K562 (cell line): ENCODE measurements at regions not wholly inside any gene's neighbourhood (a gene's known extent, or its start where the extent isn't known, plus 50 kb on each side); places are given as distances from the start of the nearest gene placed in this dataset.

Experiments used
- ATAC-seq: fragments of 200-7000 bp; cut with Tn5 transposase; 3 replicates; pipeline ENCODE4 v1.9.1; 2020; ENCODE audit warnings: moderate library complexity
- BruUV-seq: library from RNA; stranded (reverse); fragments of 400-500 nt; replicated peaks from 2 replicates; lab custom pipeline; 2021; lab: Mats Ljungman, UMichigan
- CTCF ChIA-PET: fragments of 300-600 bp; formaldehyde crosslinking; extraction: SDS; loops from one replicate; lab custom pipeline; 2021; ENCODE audit warnings: low intra/inter-chr PET ratio; lab: Yijun Ruan, JAX
- POLR2A ChIA-PET: fragments of 300-600, 350-650 bp; sonication (Branson Sonifier 250); formaldehyde crosslinking; extraction: SDS; loops from one replicate; lab custom pipeline; 2021; ENCODE audit warnings: antibody characterized with exemption, inconsistent platforms; lab: Yijun Ruan, JAX
- DNase-seq, 4 experiments: peaks; one replicate each; pipeline versions ENCODE4 v3.0.0 to v3.0.0-alpha.2; 2011 to 2018; ENCODE audit warnings: low spot score in 3 of 4, mixed read lengths in 3 of 4; ENCODE audit errors: extremely low read depth in 1 of 4
- FAIRE-seq: peaks from 2 replicates; lab custom pipeline; 2011; peaks lifted over from hg19 to GRCh38; lab: Jason Lieb, UNC
- H2AFZ ChIP-seq: 2 replicates; pipeline ENCODE4 v1.6.0; 2011; ENCODE audit warnings: low read depth, low read length, control low read depth, inconsistent platforms
- H3K27ac ChIP-seq: fragments of 200-600 bp; 3 replicates; pipeline ENCODE4 v1.8.0; 2011; ENCODE audit warnings: low read depth, mild to moderate bottlenecking, control low read depth, inconsistent platforms, low read length, moderate library complexity, mixed read lengths; ENCODE audit errors: extremely low read depth
- H3K27me3 ChIP-seq, 2 experiments: fragments of 300-600 bp in 1 of 2; 2 replicates in 1 of 2; 3 replicates in 1 of 2; pipeline versions ENCODE4 v1.6.0 to v1.8.0; 2011; ENCODE audit warnings: inconsistent platforms in 2 of 2, low read length in 2 of 2, mild to moderate bottlenecking in 1 of 2, mixed read lengths in 1 of 2, moderate library complexity in 1 of 2; ENCODE audit not compliant: control insufficient read depth in 2 of 2, insufficient read depth in 2 of 2
- H3K36me3 ChIP-seq: fragments of 300-600 bp; 3 replicates; pipeline ENCODE4 v1.8.0; 2011; ENCODE audit warnings: mild to moderate bottlenecking, low read length, inconsistent platforms; ENCODE audit not compliant: control insufficient read depth, insufficient read depth
- H3K4me1 ChIP-seq, 2 experiments: fragments of 200-600 bp in 1 of 2; replicated peaks in 1 of 2; 2 replicates in 1 of 2; 3 replicates in 1 of 2; pipeline versions ENCODE4 v1.5.1 to v1.8.0; 2011; ENCODE audit warnings: inconsistent platforms in 2 of 2, low read length in 2 of 2, mild to moderate bottlenecking in 1 of 2, mixed read lengths in 1 of 2, moderate library complexity in 1 of 2; ENCODE audit not compliant: control insufficient read depth in 2 of 2, insufficient read depth in 2 of 2
- H3K4me2 ChIP-seq: 2 replicates; pipeline ENCODE4 v1.6.1; 2011; ENCODE audit warnings: low read length, control low read depth, inconsistent platforms, mixed read lengths; ENCODE audit not compliant: insufficient read depth
- H3K4me3 ChIP-seq: fragments of 200-600 bp; sonication (generic), shearing (Covaris generic); 2 replicates; pipeline ENCODE4 v1.5.1; 2016; ENCODE audit warnings: control low read depth, inconsistent platforms
- H3K79me2 ChIP-seq: fragments of 200-600 bp; 3 replicates; pipeline ENCODE4 v1.8.0; 2011; ENCODE audit warnings: low read length, inconsistent platforms; ENCODE audit not compliant: control insufficient read depth, insufficient read depth
- H3K9ac ChIP-seq, 2 experiments: 2 replicates each; pipeline versions ENCODE4 v1.6.0 to v1.6.1; 2011; ENCODE audit warnings: low read depth in 2 of 2, low read length in 2 of 2, control low read depth in 1 of 2, inconsistent platforms in 1 of 2, mild to moderate bottlenecking in 1 of 2, mixed read lengths in 1 of 2; ENCODE audit not compliant: insufficient read depth in 1 of 2
- H3K9me1 ChIP-seq: one replicate; pipeline ENCODE4 v1.6.0; 2011; ENCODE audit warnings: inconsistent platforms, mild to moderate bottlenecking, low read length, moderate library complexity; ENCODE audit not compliant: control insufficient read depth, insufficient read depth
- H3K9me3 ChIP-seq: replicated peaks from 2 replicates; pipeline ENCODE4 v1.5.1; 2011; ENCODE audit warnings: low read depth, low read length, inconsistent platforms; ENCODE audit not compliant: control insufficient read depth, insufficient read depth
- H4K20me1 ChIP-seq: replicated peaks from 2 replicates; pipeline ENCODE4 v1.6.1; 2011; ENCODE audit warnings: low read length, inconsistent platforms, mixed read lengths; ENCODE audit not compliant: control insufficient read depth, insufficient read depth
- KAT7 ChIP-seq: sonication (generic); formaldehyde crosslinking; IDR thresholded peaks from 2 replicates; pipeline ENCODE4 v1.8.0; 2022; ENCODE audit warnings: missing genetic modification reagents, mild to moderate bottlenecking, borderline replicate concordance
- NFIC ChIP-seq: fragments of 450-650 bp; IDR thresholded peaks from 2 replicates; pipeline ENCODE4 v1.6.1; 2017; ENCODE audit warnings: mild to moderate bottlenecking, inconsistent platforms
- POLR2G ChIP-seq: fragments of 200-400 bp; formaldehyde crosslinking; IDR thresholded peaks from 2 replicates; pipeline ENCODE4 v1.6.1; 2017; ENCODE audit warnings: low read depth, mild to moderate bottlenecking, antibody characterized with exemption, low read length, moderate library complexity
- ZBED1 ChIP-seq: IDR thresholded peaks from 2 replicates; pipeline ENCODE4 v1.6.1; 2014
- WGBS: fragments of 100-300 bp; shearing (Covaris generic); methylation state at CpG from one replicate; pipeline ENCODE4 v1.1.6; 2016; ENCODE audit warnings: low coverage, mixed read lengths; ENCODE audit not compliant: insufficient coverage; ENCODE audit errors: missing lambda C conversion rate; 5-methylcytosine and 5-hydroxymethylcytosine counted together
- in situ Hi-C: fragments of 300-500 bp; cut with MboI; formaldehyde crosslinking; loops from 4 replicates; pipeline ENCODE4 v1.15.0; 2018; ENCODE audit warnings: inconsistent platforms, mixed read lengths
- intact Hi-C: fragments of 100-400 bp; cut with micrococcal nuclease; formaldehyde crosslinking; loops from 2 replicates; pipeline ENCODE4 v1.14.2; 2022
- TF ChIP-seq, protein P1 (sequence below): fragments of 150-350 bp; conservative IDR thresholded peaks from 2 replicates; pipeline ENCODE4 v1.6.1; 2014; ENCODE audit warnings: low read length
- TF ChIP-seq, protein P2 (sequence below): fragments of 450-650 bp; IDR thresholded peaks from 2 replicates; pipeline ENCODE4 v1.6.1; 2017; ENCODE audit warnings: mild to moderate bottlenecking, moderate library complexity

DNA sequence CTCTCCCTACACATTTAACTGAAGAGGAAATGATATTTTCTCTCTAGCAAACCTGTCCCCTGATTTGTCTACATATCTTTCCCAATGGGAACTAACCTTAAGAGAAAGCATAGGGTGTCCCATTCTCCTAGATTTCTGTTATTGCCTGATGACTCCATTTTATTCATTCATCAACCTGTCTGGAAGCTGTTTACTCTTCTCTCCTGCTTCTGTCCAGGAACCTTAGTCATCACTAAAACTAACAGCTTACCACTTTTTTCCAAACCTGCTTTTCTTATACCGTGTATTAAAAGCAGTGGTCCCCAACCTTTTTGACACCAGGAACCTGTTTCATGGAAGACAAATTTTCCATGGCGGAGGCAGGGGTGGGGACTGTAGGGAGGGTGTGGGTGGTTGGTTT lies 473.3 kb upstream of the PCDH15 start:
- H3K4me2 ChIP-seq, result no peak overlapping the region
- no peaks in the 10 kb centered on the region for H3K9me1 ChIP-seq
- H3K36me3 ChIP-seq, result no peaks in the 10 kb centered on the region
- no TSS peak for BruUV-seq
- CTCF ChIA-PET, result no interaction called here
- DNase-seq, result no peak
- H3K4me3 ChIP-seq, result no peak overlapping the region
- H3K27me3 ChIP-seq, result no peaks in the 10 kb centered on the region
- no peak for FAIRE-seq
- in situ Hi-C loops (no loop called here), intact Hi-C loops (no loop called here)
- no peaks in the 10 kb centered on the region for H3K9me3 ChIP-seq
- no peaks in the 10 kb centered on the region for H4K20me1 ChIP-seq
- no peak overlapping the region for H2AFZ ChIP-seq
- WGBS, result 0% methylated on average over 2 of the region's 2 CpGs
- H3K79me2 ChIP-seq, result no peaks in the 10 kb centered on the region
- H3K4me1 ChIP-seq, result no peaks in the 10 kb centered on the region
- H3K9ac ChIP-seq, result no peak overlapping the region
- H3K27ac ChIP-seq, result no peak overlapping the region
- TF ChIP-seq POLR2G (no peak), KAT7 (no peak), ZBED1 (no peak), NFIC (no peak)
- TF ChIP-seq, protein P1, sequence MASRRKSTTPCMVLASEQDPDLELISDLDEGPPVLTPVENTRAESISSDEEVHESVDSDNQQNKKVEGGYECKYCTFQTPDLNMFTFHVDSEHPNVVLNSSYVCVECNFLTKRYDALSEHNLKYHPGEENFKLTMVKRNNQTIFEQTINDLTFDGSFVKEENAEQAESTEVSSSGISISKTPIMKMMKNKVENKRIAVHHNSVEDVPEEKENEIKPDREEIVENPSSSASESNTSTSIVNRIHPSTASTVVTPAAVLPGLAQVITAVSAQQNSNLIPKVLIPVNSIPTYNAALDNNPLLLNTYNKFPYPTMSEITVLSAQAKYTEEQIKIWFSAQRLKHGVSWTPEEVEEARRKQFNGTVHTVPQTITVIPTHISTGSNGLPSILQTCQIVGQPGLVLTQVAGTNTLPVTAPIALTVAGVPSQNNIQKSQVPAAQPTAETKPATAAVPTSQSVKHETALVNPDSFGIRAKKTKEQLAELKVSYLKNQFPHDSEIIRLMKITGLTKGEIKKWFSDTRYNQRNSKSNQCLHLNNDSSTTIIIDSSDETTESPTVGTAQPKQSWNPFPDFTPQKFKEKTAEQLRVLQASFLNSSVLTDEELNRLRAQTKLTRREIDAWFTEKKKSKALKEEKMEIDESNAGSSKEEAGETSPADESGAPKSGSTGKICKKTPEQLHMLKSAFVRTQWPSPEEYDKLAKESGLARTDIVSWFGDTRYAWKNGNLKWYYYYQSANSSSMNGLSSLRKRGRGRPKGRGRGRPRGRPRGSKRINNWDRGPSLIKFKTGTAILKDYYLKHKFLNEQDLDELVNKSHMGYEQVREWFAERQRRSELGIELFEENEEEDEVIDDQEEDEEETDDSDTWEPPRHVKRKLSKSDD, result no peak
- TF ChIP-seq, protein P2, sequence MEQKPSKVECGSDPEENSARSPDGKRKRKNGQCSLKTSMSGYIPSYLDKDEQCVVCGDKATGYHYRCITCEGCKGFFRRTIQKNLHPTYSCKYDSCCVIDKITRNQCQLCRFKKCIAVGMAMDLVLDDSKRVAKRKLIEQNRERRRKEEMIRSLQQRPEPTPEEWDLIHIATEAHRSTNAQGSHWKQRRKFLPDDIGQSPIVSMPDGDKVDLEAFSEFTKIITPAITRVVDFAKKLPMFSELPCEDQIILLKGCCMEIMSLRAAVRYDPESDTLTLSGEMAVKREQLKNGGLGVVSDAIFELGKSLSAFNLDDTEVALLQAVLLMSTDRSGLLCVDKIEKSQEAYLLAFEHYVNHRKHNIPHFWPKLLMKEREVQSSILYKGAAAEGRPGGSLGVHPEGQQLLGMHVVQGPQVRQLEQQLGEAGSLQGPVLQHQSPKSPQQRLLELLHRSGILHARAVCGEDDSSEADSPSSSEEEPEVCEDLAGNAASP, result no peak
- POLR2A ChIA-PET, result no interaction called here
- ATAC-seq, result no peak
